ENCODE measurements at regions not wholly inside any gene's neighbourhood (a gene's known extent, or its start where the extent isn't known, plus 50 kb on each side); places are given as distances from the start of the nearest gene placed in this dataset.

DNA sequence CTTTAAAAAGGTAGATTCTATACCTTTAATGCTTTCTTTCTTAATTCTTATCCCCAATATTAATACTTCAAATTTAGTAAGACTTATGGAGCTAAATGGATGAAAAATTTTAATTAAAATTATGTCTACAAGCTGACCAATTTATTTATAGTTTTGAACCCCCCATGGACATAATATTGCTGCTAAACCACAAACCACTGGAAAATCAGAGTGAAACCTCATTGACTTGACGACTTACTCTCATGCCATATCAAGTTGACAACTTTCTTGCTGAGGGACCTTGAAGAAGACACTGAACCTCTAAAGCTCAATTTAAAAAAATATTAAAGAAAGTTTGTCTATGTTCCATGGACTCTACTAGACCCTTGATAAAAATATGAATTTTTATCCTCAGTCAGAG, 653.7 kb downstream of the TLE1 start:
- POLR2A ChIA-PET (ENCODE audit: partially characterized antibody) = no interaction called here
- FAIRE-seq = no peak
- no peak overlapping the region for H3K9ac ChIP-seq (replicated peaks in 1 of 4; ENCODE audit: extremely low read depth in 1 of 4, low read depth in 3 of 4, low read length in 3 of 4)
- TF ChIP-seq, protein P1, sequence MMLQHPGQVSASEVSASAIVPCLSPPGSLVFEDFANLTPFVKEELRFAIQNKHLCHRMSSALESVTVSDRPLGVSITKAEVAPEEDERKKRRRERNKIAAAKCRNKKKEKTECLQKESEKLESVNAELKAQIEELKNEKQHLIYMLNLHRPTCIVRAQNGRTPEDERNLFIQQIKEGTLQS (IDR thresholded peaks at IDR 0.05; ENCODE audit: insufficient read depth, low read depth, low read length) = no peak
- no peak for TF ChIP-seq CHD2 (IDR thresholded peaks at IDR 0.05; ENCODE audit: low read length)
- no peak for TF ChIP-seq PHF8 (conservative IDR thresholded peaks at IDR 0.05; ENCODE audit: low read depth, low read length)
- TF ChIP-seq POLR2AphosphoS5 (IDR thresholded peaks at IDR 0.05; ENCODE audit: low read depth, low read length) = no peak
- no peak for TF ChIP-seq SP1 (IDR thresholded peaks at IDR 0.05; ENCODE audit: low read depth, low read length)
- TF ChIP-seq POU5F1 (IDR thresholded peaks at IDR 0.05; ENCODE audit: low read depth, low read length) = no peak
- TF ChIP-seq NANOG (IDR thresholded peaks at IDR 0.05; ENCODE audit: insufficient read depth, low read depth, low read length, poor library complexity, severe bottlenecking) = no peak
- no peak for TF ChIP-seq FOSL1 (IDR thresholded peaks at IDR 0.05; ENCODE audit: insufficient read depth, low read depth, low read length)
- no peak for TF ChIP-seq HDAC6 (IDR thresholded peaks at IDR 0.05; ENCODE audit: low read depth, low read length)
- no peak for TF ChIP-seq TCF12 (IDR thresholded peaks at IDR 0.05; ENCODE audit: low read depth, low read length)
- TF ChIP-seq USF2 (IDR thresholded peaks at IDR 0.05; ENCODE audit: low read length) = no peak
- TF ChIP-seq RFX5 (IDR thresholded peaks at IDR 0.05; ENCODE audit: borderline replicate concordance, low read depth, low read length) = no peak
- no peak for TF ChIP-seq SUZ12 (IDR thresholded peaks at IDR 0.05; ENCODE audit: low read length)
- TF ChIP-seq SIN3A (conservative IDR thresholded peaks at IDR 0.05 in 1 of 2, IDR thresholded peaks at IDR 0.05 in 1 of 2; ENCODE audit: low read depth in 1 of 2, low read length in 2 of 2) = no peak

More for the DNA sequence above, 653.7 kb downstream of the TLE1 start:
- H3K4me1 ChIP-seq (replicated peaks in 1 of 4; ENCODE audit: control insufficient read depth in 3 of 4, insufficient read depth in 4 of 4, low read length in 3 of 4) = no peaks in the 10 kb centered on the region
- H2BK12ac ChIP-seq (ENCODE audit: low read depth, low read length) = no peak overlapping the region
- H3K4me3 ChIP-seq (ENCODE audit: extremely low read depth in 1 of 4, insufficient read depth in 2 of 4, low read depth in 3 of 4, low read length in 4 of 4) = no peak overlapping the region
- no peaks in the 10 kb centered on the region for H3K27me3 ChIP-seq (replicated peaks in 1 of 4; ENCODE audit: control insufficient read depth in 3 of 4, extremely low read depth in 1 of 4, insufficient read depth in 3 of 4, low read length in 3 of 4)
- H3K79me2 ChIP-seq (ENCODE audit: control insufficient read depth in 1 of 2, insufficient read depth in 2 of 2, low read length in 2 of 2) = no peaks in the 10 kb centered on the region
- no peak overlapping the region for H3K4ac ChIP-seq (replicated peaks; ENCODE audit: insufficient read length, low read depth, low read length)
- H4K8ac ChIP-seq (ENCODE audit: extremely low read depth, insufficient read depth, low read length) = no peak overlapping the region
- no peaks in the 10 kb centered on the region for H3K9me3 ChIP-seq (ENCODE audit: insufficient read depth in 2 of 2, low read depth in 1 of 2, low read length in 1 of 2)
- no peak overlapping the region for H4K5ac ChIP-seq (ENCODE audit: insufficient read length, low read depth, low read length)
- H2AK5ac ChIP-seq (ENCODE audit: low read depth, low read length) = no peak overlapping the region
- no peak overlapping the region for H2BK120ac ChIP-seq (replicated peaks; ENCODE audit: low read depth, low read length)
- no peak overlapping the region for H2BK5ac ChIP-seq (ENCODE audit: low read depth, low read length)
- no peak overlapping the region for H2BK20ac ChIP-seq (ENCODE audit: low read length)
- H4K91ac ChIP-seq (replicated peaks; ENCODE audit: insufficient read length, low read length) = no peak overlapping the region
- no peak overlapping the region for H2BK15ac ChIP-seq (ENCODE audit: low read length)
- H3K18ac ChIP-seq (ENCODE audit: extremely low read depth, low read length) = no peak overlapping the region
- no peak for DNase-seq (ENCODE audit: low read depth in 1 of 2, low spot score in 2 of 2)
- H4K20me1 ChIP-seq (replicated peaks in 1 of 2; ENCODE audit: control insufficient read depth in 1 of 2, insufficient read depth in 2 of 2, low read length in 2 of 2) = no peaks in the 10 kb centered on the region
- H3K56ac ChIP-seq (replicated peaks; ENCODE audit: insufficient read length, low read depth, low read length) = no peak overlapping the region
- H3K36me3 ChIP-seq (ENCODE audit: control insufficient read depth in 2 of 4, insufficient read depth in 4 of 4, low read length in 3 of 4) = no peaks in the 10 kb centered on the region
- H3K79me1 ChIP-seq (ENCODE audit: low read depth, low read length) = no peaks in the 10 kb centered on the region
- no peak overlapping the region for H3K27ac ChIP-seq (ENCODE audit: low read depth, low read length)
- 80% methylated on average over 1 of the region's 1 CpG; no CpG with 5 or more reads in 1 of the 2 experiments for WGBS, 2 experiments (ENCODE audit: extremely low coverage in 1 of 2, insufficient coverage in 1 of 2, insufficient read length in 1 of 2, insufficient replicate concordance in 2 of 2, low coverage in 1 of 2, low lambda C conversion rate in 2 of 2, missing lambda C conversion rate in 1 of 2)
- H3K23ac ChIP-seq (ENCODE audit: insufficient read length) = no peak overlapping the region
- H3K4me2 ChIP-seq (ENCODE audit: insufficient read depth in 1 of 2, low read depth in 2 of 2, low read length in 2 of 2) = no peak overlapping the region
- H2AFZ ChIP-seq (ENCODE audit: low read length) = no peak overlapping the region
- CTCF ChIA-PET (ENCODE audit: partially characterized antibody) = no interaction called here
- H3K23me2 ChIP-seq (ENCODE audit: low read depth, low read length) = no peaks in the 10 kb centered on the region
- no peak overlapping the region for H3K14ac ChIP-seq (ENCODE audit: insufficient read length)
